H4 (cell line): ENCODE measurements at regions not wholly inside any gene's neighbourhood (a gene's known extent, or its start where the extent isn't known, plus 50 kb on each side); places are given as distances from the start of the nearest gene placed in this dataset.
A peak's percentile ranks its signal among the peaks of the same experiment; 100 is the strongest.
"Not testable (repeated sequence)": the region's sequence is repeated elsewhere in the genome, so short reads cannot be mapped to it uniquely, and the experiment has no call there.

Source experiments
- DNase-seq: peaks from one replicate; pipeline ENCODE4 v3.0.0-alpha.2; 2015; ENCODE audit warnings: low spot score

GRCh38 chr4:126136922-126137781 is 822.4 kb downstream of the FAT4 start:
- DNase-seq: no peak

- no peak for DNase-seq
These were observed 823.0 kb downstream of the FAT4 start for GRCh38 chr4:126137782-126138170.

- DNase-seq: no peak
These were observed 829.9 kb downstream of the FAT4 start for GRCh38 chr4:126144543-126145237.

- DNase-seq: no peak
These were observed 853.7 kb downstream of the FAT4 start for GRCh38 chr4:126168484-126168883.

GRCh38 chr4:126172126-126172525 is 857.4 kb downstream of the FAT4 start:
- DNase-seq: no peak

GRCh38 chr4:126174627-126175026 is 859.9 kb downstream of the FAT4 start:
- no peak for DNase-seq

- no peak for DNase-seq
These were observed 865.9 kb downstream of the FAT4 start for GRCh38 chr4:126180642-126181041.

- DNase-seq: no peak
These were observed 867.6 kb downstream of the FAT4 start for GRCh38 chr4:126182336-126182735.

GRCh38 chr4:126182786-126183185 is 868.0 kb downstream of the FAT4 start:
- no peak for DNase-seq

- no peak for DNase-seq
These were observed 868.5 kb downstream of the FAT4 start for GRCh38 chr4:126183206-126183605.

GRCh38 chr4:126191536-126191935 is 876.8 kb downstream of the FAT4 start:
- DNase-seq: no peak

- no peak for DNase-seq
These were observed 877.8 kb downstream of the FAT4 start for GRCh38 chr4:126192506-126192905.

- DNase-seq: not testable (repeated sequence)
These were observed 886.7 kb downstream of the FAT4 start for GRCh38 chr4:126201251-126202138.

- no peak for DNase-seq
These were observed 887.5 kb downstream of the FAT4 start for GRCh38 chr4:126202226-126202625.

GRCh38 chr4:126207910-126208309 is 893.2 kb downstream of the FAT4 start:
- no peak for DNase-seq

- no peak for DNase-seq
These were observed 894.4 kb downstream of the FAT4 start for GRCh38 chr4:126209147-126209546.

- peak; percentile 23 for DNase-seq
These were observed 899.2 kb downstream of the FAT4 start for GRCh38 chr4:126213996-126214395.

GRCh38 chr4:126215759-126216158 is 901.0 kb downstream of the FAT4 start:
- DNase-seq: no peak

- no peak for DNase-seq
These were observed 901.9 kb downstream of the FAT4 start for GRCh38 chr4:126216611-126217010.

- no peak for DNase-seq
These were observed 906.5 kb downstream of the FAT4 start for GRCh38 chr4:126221282-126221681.

GRCh38 chr4:126221717-126222340 is 907.1 kb downstream of the FAT4 start:
- DNase-seq: no peak
